GM18858 (cell line): ENCODE measurements at regions not wholly inside any gene's neighbourhood (a gene's known extent, or its start where the extent isn't known, plus 50 kb on each side); places are given as distances from the start of the nearest gene placed in this dataset.

Experiments used
- ATAC-seq: cut with Tn5 transposase; IDR thresholded peaks from one replicate; pipeline ENCODE4 v1.9.1; 2021; ENCODE audit not compliant: unreplicated experiment

DNA sequence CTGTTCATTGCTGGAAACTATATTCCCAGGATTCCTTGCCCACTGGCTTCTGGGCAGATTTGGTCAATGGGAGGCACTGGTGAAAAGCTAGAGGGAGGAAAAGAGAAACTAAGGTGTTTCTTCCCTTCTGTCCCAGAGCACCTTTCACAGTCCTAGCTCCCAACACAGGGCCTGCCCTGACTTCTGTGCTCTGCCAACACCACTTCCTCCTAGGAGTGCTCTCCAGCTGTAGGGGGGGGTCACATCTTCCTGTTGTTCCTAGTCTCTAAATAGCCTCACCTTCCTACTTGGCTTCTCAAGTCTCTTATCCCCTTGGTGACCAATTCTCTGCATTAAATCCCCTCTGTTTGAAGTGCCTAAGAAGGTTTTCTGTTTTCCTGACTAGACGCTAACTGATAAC lies 115.4 kb downstream of the ADRB2 start:
- no peak for ATAC-seq

DNA sequence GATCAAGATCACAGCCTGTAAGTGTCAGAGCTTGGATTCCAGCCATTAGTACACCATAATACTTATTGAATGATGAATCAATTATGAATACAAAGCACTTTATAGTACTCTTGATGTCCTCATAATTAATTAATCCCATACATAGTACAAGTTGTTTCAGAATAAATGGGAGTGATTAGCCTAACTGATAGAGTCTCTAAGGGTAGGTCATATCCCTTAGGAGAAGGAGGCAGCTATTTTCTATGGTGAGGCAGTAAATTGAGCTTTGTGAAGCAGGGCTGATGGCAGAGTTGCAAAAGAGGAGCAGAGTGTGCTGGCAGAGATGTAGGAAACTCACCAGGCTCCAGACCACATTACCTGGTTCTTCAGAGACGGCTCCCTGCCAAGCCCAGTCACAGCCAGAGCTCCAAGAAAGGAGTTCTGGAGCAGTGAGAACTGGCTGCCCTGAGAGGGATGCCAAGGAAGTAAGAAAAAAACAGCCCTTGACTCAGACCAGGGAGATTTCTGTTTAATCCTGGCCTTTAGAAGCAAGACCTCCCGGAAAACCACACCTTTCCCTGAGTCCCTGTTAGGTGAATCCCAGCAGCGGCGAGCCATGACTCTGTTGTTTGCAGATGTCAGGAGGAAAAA lies 112.9 kb downstream of the SH3TC2 start:
- ATAC-seq: no peak

DNA sequence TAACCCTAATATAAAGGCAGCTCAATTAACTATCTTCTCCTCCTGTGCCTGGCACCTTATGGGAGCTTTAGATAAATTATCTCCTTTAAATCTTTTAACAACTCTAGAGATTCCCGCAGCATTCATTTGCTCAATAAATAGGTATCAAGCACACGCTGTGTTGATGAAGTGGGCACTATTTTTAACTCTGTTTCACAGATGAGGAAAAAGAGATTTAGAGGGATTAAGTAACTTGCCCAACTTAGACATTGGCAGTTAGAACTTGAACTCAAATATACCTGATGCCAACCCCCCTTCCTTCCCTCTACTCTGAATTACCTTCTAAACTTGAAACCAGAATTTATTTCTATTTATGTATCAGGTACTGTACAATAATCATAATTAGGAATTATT lies 112.4 kb downstream of the SH3TC2 start:
- ATAC-seq: no peak

DNA sequence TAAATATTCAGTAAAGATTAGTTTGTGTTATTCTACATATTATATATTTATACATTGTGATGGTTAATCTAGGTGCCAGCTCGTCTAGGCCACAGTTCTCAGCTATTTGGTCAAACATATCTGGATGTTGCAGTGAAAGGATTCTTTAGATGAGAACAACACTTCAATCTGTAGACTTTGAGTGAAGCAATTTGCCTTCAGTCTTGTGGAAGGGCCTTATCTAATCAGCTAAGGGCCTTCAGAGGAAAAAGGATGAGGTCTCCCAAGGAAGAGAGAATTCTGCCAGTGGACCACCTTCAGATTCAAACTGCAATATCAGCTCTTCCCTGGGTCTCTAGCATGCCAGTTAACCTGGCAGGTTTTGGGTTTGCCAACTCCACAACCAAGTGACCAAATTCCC lies 112.0 kb downstream of the SH3TC2 start:
- no peak for ATAC-seq

DNA sequence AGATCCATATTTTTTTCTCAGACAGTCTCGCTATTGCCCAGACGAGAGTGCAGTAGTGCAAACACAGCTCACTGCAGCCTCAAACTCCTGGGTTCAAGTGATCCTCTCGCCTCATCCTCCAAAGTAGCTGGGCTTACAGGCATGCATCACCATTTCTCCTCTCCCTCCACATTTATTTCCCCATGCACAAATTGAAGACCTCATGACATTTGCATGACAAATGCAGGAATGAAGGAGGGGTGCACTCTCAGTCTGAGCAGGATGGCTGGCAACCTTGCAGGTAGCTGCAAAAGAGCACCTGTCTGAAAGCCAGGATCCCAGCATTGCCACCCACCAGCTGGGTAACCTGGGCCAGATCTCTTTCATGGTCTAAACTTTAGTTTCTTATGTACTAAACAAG lies 111.2 kb downstream of the SH3TC2 start:
- ATAC-seq: no peak

DNA sequence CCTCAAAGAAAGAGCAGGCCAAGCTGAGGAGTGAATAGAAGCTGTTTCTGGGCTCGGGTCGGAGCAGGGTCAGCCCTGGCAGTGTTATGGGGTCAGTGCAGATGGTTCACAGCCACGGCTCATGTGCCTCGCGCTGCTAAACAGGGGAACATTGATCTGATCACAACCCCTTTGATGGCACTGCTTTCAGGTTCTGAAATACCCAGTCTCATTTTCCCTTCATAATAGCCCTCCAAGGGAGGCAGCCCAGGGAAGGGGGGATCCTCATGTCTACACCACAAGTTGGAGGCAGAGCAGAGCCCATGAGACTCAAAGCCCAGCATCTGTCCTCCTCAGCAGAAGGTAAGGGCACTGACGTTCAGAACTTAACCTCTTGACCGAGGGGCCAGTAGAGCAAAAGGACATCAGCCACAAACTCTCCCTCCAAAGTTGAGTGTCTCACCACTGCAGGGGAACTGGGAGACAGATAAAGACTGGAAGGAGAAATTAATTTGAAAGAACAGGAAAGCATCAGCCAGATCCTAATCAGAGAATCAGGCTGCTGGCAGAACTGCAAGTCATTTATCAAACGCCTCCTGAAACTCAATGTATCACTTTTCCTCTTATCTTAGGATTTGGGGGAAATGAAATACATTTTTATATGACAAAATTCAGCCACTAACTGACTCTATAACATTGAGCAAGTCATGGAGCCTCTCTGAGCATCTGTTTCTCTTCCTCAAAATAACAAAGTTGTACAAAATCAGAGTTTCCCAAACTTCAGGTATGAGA lies 110.6 kb downstream of the SH3TC2 start:
- ATAC-seq: no peak

DNA sequence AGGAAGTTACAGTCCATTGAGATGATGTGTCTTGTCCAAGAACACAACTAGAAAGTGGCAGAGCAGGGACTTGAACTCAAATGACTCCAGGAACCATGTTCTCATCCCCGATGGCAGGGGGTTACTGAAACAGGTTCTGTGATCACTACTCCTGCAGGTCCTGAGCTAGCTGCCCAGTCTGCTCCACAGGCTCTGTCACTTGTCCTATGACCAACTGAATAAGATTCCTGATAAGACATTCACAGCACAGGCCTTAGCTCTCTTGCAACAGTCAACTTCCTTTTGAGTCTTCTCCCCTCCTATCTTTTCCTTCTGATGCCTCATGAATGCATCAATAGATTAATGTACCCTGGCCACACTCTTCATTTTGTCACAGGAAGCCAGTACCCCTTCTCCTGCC lies 109.2 kb downstream of the SH3TC2 start:
- no peak for ATAC-seq
